GDM1 (cell line): ENCODE measurements at regions not wholly inside any gene's neighbourhood (a gene's known extent, or its start where the extent isn't known, plus 50 kb on each side); places are given as distances from the start of the nearest gene placed in this dataset.

Source experiments
- DNase-seq: peaks from one replicate; lab custom pipeline; 2025; lab: John Stamatoyannopoulos, UW

- DNase-seq, result no peak
Measured at GRCh38 chr22:47663615-47664605, 901.5 kb downstream of the TBC1D22A start.

DNA sequence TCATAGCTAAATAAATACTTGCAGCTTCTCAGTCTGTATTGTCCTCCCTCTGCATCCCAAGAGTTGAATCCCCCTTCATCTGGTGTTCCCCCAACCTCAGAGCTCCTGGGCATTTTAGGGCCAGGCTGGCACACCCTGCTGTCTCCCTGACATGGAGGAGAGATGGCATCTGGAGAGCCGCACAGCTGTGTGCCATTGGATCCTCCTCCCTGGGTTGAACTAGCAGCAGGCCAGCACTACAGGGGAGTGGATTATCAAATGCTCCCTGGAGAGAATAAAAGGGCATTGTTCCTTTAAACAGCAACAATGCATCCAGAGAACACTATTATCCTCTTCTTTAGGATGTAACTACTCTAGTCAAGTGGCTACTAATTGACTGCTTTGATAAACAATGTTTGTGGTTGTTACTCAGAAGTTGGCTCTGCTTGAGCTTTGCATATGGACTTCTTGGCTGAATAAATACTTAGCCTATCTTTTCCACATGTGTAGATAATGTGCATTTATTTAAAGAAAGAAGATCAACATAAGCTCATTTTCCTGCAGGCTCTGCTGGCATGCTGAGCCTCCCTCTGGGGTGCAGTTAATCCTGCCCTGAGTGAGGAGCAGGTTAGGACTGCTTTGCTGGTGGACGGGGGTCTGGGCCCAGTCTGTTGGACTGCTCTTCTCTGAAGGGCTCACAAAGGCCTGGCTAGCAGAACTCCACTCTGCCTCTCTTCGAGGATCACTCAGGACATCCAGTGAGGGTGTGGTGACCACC lies 897.2 kb downstream of the TBC1D22A start:
- DNase-seq, result no peak

GRCh38 chr22:47658182-47658581 lies 895.7 kb downstream of the TBC1D22A start:
- no peak for DNase-seq

- no peak for DNase-seq
Measured at GRCh38 chr22:47657224-47657623, 894.8 kb downstream of the TBC1D22A start.

DNA sequence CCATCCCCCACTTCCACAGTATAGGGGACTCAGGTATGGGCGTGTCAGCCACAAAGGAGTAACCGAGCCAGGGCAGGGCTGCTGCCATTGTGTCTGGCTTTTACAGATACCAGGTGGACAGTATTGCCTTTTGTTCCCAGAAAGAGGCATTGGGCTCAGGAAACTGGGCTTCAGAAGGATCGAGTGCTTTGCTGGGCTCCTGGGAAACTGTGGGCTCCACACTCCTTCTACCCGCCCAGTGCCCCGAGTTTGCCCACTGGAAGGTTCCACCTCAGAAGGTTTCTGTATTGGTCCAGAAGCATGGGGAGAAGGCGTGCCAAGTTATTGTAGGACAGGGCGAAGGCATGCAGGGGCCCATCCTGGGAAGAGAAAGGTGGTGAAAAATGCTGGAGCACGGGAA lies 894.4 kb downstream of the TBC1D22A start:
- no peak for DNase-seq

DNA sequence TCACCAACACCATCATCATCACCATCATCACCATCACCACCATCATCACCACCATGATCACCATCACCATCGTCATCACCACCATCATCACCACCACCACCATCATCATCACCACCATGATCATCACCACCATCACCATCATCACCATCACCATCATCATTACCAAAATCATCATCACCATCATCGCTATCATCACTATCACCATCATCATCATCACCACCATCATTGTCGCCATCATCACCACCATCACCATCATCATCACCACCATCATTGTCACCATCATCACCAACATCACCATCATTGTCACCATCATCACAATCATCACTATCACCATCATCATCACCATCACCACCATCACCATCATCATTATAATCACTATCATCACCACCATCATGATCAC lies 893.5 kb downstream of the TBC1D22A start:
- DNase-seq, result no peak

DNA sequence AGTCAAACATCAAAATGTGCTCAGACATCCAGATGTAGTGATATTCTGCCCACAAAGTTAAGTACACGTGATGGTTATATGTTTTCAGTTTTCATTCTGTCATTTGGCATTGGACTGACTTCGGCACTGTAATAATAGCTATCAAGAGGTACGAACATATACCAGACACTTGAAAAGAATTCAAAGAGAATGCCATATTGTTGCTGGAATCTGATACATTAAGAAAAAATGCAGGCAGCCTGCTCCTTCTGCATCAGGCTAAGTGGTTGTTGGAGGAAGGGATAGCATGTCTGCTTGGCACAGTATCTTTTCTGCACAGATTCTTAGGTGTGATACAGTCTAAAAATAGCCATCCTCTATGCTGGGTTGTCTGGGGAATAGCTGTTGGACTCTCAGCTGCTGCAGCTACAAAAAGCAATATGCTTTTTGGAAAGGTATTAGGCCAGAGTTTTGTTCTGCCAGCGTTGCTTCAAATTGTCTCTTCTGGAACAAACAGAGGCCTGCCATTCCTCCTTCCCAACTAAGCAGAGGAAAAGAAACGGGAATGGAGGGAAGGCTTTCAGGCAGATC lies 892.6 kb downstream of the TBC1D22A start:
- DNase-seq, result no peak

GRCh38 chr22:47653921-47654320 lies 891.5 kb downstream of the TBC1D22A start:
- DNase-seq, result no peak

DNA sequence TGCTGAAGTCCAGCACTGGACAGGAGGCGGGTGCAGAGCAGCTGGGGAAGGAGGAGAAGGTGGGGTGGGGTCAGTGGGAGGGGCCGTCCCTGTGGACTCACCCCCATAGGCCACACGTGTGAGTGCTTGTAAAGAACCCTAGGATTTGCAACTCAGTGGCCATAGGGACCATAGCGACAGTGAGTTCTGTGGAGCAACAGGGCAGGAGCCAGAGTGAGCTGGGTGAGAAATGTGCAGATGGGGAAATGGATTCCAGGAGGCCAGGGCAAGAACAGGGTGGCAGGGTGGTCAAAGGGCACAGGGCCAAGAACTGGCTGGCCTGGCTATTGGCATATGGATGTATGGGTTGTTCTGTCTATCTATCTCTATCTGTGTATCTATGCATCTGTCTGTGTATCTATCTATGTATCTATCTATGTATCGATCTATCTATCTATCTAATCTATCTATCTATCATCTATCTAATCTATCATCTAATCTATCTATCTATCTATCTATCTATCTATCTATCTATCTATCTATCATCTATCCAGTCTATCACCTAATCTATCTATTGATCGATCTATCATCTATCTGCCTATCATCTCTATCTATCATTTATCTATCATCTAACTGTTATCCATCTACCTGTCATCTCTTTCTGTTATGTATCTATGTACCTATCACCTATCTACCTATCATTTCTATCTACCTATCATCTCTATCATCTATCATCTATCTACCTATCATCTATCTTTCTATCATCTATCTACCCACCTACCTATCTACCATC lies 889.0 kb downstream of the TBC1D22A start:
- no peak for DNase-seq

DNA sequence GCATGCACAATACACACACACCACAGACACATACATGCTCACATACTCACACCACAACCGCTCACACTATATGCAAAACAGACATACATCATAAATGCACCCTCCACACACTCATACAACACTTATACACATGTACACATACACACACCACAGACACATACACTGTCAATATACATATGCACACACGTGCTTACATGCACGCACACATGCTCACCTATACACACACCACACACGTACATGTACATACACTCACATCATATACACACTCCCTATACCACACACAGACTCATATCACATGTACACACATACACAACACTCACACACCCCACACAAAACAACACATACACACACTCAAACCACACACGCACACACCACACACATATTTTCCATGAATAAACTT lies 885.3 kb downstream of the TBC1D22A start:
- DNase-seq, result no peak

DNA sequence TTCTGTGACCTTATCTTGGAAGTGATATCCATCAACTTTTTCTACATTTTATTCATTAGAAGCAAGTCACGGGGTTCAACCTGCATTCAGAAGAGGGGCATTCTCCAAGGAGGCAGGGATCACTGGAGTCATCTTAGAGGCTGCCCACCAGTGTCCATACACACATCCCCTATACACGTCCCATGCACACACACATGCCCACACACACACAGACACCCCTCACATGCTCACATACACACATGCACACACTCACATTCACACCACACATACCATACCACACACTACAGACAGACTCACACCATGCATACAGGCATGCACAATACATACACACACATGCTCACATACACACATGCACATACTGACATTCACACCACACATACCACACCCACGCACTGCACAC lies 884.7 kb downstream of the TBC1D22A start:
- no peak for DNase-seq

DNA sequence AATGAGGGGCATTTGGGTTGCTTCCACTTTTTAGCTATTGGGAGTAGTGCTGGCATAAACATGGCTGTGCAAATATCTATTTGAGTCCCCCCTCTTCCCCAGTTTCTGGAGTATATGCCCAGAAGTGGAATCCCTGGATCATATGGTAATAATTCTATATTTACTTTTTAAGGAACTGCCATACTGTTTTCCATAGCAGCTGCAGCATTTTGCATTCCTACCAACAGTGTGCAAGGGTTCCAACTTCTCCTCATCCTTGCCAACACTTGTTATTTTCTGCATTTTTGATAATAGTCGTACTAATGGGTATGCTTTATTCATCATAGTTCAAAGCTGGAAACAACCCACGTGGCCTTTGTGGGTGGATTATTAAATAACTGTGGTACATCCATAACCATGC lies 883.5 kb downstream of the TBC1D22A start:
- DNase-seq, result no peak

- no peak for DNase-seq
Measured at GRCh38 chr22:47645450-47645914, 883.0 kb downstream of the TBC1D22A start.

GRCh38 chr22:47634347-47634746 lies 871.9 kb downstream of the TBC1D22A start:
- DNase-seq, result no peak

DNA sequence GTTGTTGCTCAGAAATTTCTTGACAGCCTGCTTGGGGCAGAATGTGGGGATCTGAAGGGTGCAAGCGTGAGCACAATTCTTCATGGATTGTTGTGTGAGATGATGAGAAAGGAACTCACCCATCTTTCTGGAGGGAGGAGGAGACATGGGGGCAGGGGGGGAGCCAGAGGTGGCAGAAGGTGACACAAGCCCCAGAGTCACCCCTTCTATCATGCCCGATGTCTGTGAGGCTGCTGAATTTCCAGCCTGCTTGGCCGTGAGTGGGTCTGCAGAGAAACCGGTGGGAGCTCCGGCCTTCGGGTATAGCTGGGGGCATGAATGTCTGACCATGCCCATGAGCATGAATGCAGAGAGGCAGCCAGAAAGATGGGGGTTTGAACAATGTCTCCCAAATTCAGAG lies 870.7 kb downstream of the TBC1D22A start:
- no peak for DNase-seq

GRCh38 chr22:47632701-47633100 lies 870.3 kb downstream of the TBC1D22A start:
- no peak for DNase-seq

DNA sequence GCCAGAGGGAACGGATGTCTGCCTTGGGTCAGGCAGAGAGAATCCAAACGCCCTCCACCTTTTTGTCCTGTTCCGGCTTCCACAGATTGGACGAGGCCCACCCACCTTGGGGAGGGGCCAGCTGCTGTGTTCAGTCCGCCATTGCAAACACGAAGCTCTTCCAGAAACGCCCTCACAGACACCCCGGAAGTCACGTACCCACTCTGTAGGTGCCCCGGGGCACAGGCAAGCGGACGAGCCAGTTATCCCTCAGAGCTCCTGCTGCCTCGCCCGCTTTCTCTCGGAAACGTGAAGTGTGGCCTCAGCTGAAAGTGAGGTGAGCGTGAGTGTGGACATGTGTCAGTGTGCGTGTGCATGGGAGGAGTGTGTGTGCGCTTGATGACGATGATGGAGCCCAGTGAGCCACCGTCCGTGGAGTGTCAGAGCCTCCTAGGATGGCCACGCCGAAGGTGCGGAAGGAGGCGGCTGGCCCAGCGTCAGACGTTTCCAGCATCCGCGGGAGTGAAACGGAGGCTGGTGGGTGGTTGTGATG lies 869.2 kb downstream of the TBC1D22A start:
- DNase-seq, result no peak

DNA sequence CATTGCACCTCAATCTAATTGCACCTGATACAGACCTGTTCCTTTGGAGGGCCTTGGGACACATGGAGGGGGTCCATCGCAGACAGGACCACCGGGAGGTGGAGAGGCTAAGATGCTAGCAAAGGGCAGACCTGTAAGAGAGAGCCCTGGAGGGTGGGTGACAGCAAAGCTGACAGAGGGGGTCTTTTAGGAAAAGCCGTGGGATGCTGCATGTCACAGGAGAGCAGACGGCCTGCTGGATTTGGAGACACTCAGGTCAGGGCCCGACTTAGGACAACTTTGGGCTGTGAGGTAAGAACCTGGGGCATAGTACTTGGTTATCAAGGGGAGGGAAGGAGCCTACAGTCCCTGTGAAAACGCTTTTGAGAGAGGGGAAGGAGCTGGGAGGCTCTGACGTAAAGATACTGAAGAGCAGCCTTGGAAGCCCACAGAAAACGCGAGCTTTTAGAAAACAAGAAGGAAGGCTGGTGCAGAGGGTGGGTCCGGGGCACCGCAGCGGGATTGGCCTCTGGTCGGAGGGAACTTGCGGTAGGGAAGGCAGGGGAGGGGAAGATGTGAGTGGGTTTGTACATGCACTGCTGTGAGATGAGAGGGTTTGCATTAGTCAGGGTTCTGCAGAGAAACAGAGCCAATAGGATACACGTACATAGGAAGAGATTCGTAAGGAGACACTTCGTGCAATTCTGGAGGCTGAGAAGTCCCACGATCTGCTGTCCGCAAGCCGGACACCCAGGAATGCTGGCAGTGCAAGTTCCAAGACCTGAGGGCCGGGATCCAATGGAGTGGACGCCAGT lies 868.5 kb downstream of the TBC1D22A start:
- no peak for DNase-seq

- no peak for DNase-seq
Measured at GRCh38 chr22:47629791-47630655, 867.6 kb downstream of the TBC1D22A start.

GRCh38 chr22:47629273-47629711 lies 866.8 kb downstream of the TBC1D22A start:
- DNase-seq, result no peak
